H1 (cell line): ENCODE measurements at regions not wholly inside any gene's neighbourhood (a gene's known extent, or its start where the extent isn't known, plus 50 kb on each side); places are given as distances from the start of the nearest gene placed in this dataset.

ENCODE experiments used
- ATF2 ChIP-seq: IDR thresholded peaks from 2 replicates; pipeline ENCODE4 v1.6.1; 2012; ENCODE audit warnings: low read length, inconsistent platforms
- BRCA1 ChIP-seq: IDR thresholded peaks from 2 replicates; pipeline ENCODE4 v1.6.1; 2012; ENCODE audit warnings: low read depth, low read length, improper control_type of control experiment
- CTCF ChIP-seq, 3 experiments: IDR thresholded peaks; 1 replicate in 2 of 3; 2 replicates in 1 of 3; pipeline versions ENCODE4 v1.5.1 to v1.6.1; 2011; ENCODE audit warnings: low read length in 3 of 3, mild to moderate bottlenecking in 3 of 3, inconsistent platforms in 2 of 3, low read depth in 1 of 3, moderate library complexity in 1 of 3; ENCODE audit not compliant: insufficient read depth in 1 of 3; ENCODE audit errors: control extremely low read depth in 1 of 3
- EZH2 ChIP-seq: fragments of 200-600 bp; sonication (generic); IDR thresholded peaks from 2 replicates; pipeline ENCODE4 v1.7.1; 2012; ENCODE audit warnings: low read depth, mild to moderate bottlenecking, moderate library complexity, low read length, inconsistent platforms; ENCODE audit not compliant: severe bottlenecking
- RXRA ChIP-seq: IDR thresholded peaks from 2 replicates; pipeline ENCODE4 v1.6.1; 2011; ENCODE audit warnings: low read depth, mild to moderate bottlenecking, low read length, moderate library complexity; ENCODE audit not compliant: insufficient read depth
- SP4 ChIP-seq: IDR thresholded peaks from 2 replicates; pipeline ENCODE4 v1.6.1; 2012; ENCODE audit warnings: low read length, inconsistent platforms

- TF ChIP-seq CTCF (IDR thresholded peaks at IDR 0.05; ENCODE audit: control extremely low read depth in 1 of 3, insufficient read depth in 1 of 3, low read depth in 1 of 3, low read length in 3 of 3) = no peak
- TF ChIP-seq ATF2 = no peak
- no peak for TF ChIP-seq SP4
- TF ChIP-seq BRCA1 = no peak
- TF ChIP-seq EZH2 = no peak
- no peak for TF ChIP-seq RXRA
Measured at GRCh38 chr10:120195984-120196712, 260.9 kb upstream of the PLPP4 start (continued).
